Non-pigmented ciliary epithelial cell (primary cell): ENCODE measurements at regions not wholly inside any gene's neighbourhood (a gene's known extent, or its start where the extent isn't known, plus 50 kb on each side); places are given as distances from the start of the nearest gene placed in this dataset.
"Not testable (repeated sequence)": the region's sequence is repeated elsewhere in the genome, so short reads cannot be mapped to it uniquely, and the experiment has no call there.

Source experiments
- DNase-seq: peaks from one replicate; pipeline ENCODE4 v3.0.0-alpha.2; 2010; ENCODE audit warnings: low read depth

DNA sequence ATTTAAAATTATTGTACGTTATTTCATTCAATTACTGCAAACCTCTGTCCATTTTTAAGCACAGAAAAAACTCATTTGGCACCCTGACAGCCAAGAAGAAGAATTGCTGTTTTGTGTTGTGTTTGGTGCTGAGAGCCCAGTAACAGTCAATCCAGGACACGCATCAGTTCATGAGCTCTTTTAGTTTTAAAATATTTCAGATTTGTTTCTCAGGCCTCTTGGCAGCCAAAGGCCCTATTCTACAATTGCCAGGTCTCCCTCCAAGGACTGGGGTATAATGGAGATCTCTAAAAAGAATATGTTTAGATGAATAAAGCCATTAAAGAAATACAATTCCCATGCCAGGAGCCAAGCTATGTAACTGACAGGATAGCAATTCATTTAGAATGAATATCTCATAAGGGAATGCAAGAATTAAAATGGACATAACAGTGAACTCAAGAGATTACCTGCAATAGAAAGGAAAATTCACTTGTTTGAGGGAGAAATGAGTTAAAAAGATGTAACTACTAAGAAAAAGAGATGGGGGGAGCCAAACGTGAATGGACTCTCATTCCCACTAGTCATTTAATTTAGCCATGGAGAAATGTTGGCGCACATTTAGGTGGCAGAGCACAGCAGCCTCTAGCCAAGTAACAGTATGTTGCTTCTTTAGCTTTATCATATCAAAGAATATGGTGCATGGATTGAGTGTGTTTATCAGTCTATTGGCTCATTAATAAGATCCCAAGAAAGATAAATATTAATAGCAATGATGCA is 140.6 kb upstream of the PELI2 start:
- no peak for DNase-seq

DNA sequence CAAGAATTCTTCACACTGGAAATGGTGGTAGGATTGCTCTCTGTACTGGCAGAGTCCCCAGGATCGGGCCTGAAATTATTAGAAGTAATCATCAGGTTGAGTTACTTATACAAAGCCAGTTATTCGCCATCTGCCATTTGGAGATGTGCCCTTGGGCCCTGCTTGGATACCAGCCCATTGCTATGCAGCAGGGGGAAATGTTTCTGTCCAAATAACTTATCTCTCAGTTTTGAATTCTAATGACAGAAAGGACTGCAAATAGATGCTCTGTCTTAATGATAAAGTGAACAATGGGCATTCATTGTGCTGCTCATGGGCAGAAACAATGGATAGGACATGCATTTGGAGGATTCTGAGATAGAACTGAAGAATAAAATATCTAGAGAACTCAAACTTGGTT is 139.1 kb upstream of the PELI2 start:
- DNase-seq = no peak

DNA sequence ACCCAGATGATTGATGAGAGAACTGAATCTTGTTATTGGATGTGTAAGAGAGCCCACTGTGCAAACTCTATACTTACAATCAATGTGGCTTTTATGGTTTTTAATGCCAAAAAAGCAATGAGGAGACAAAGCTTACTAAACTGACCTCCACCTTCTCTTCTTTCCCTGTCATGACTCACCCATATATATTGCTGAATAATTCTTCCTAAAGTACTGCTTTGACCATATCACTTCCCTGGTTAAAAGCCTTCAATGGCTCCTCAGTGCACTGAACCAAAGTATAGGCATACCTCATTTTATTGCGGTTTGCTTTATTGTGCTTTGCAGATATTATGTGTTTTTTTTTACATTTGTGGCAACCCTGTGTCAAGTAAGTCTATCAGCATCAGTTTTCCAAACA is 138.4 kb upstream of the PELI2 start:
- DNase-seq = no peak

GRCh38 chr14:55980970-55981369 is 137.2 kb upstream of the PELI2 start:
- DNase-seq = no peak

DNA sequence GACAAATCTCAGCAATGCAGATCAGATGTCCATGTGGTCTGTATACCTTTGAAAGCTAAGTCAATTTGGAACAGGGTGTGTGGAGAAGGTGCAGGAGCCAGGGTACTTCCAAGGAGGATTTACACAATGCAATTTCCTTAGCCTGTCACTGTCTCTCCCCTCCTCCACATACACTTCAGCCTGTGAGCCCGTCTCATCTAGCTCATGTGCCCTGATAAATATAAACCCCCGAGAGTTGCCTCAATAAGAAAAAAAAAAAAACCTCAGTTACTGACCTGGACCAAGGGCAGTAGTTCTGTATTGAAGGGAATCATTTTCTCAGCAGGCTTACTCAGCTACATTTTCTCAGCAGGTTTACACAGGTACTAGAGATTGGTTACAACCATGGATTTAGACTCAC is 132.1 kb upstream of the PELI2 start:
- no peak for DNase-seq

DNA sequence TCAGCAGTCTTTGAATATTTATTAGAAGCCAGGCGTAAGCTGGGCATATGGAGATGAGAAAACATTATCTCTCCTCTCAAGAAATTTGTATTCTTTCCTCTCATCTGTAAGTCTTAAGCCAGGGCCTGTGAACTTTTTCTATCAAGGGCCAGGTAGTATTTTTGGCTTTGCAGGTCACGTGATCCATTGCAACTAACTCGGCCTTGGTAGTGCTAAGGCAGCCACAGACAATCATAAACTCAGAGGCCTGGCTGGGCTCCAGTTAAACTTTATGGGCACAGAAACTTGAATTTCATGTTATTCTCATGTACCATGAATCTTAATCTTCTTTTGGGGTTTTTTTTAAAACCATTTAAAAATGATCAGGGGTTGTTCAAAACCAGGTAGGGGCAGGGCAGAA is 117.4 kb upstream of the PELI2 start:
- no peak for DNase-seq

GRCh38 chr14:56002342-56002741 is 115.9 kb upstream of the PELI2 start:
- no peak for DNase-seq

GRCh38 chr14:56002876-56003625 is 115.2 kb upstream of the PELI2 start:
- no peak for DNase-seq

GRCh38 chr14:56004323-56004722 is 113.9 kb upstream of the PELI2 start:
- no peak for DNase-seq

GRCh38 chr14:56004786-56005185 is 113.4 kb upstream of the PELI2 start:
- DNase-seq = peak; percentile 24

- DNase-seq = peak; percentile 30
Observed at GRCh38 chr14:56005191-56006053, 112.8 kb upstream of the PELI2 start.

DNA sequence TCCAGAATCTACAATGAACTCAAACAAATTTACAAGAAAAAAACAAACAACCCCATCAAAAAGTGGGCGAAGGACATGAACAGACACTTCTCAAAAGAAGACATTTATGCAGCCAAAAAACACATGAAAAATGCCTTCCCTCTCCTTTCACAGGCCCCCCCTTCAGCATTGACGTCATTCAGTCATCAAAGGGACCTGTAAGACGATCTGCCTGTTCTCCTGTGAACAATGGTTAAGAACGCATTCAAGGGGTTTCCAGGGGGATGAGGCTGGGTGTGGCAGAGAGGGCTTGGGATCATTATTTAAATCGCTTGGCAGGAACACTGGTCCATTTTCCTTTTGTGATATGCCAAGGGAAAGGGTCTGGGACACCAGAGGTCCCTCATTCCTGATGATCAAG is 110.7 kb upstream of the PELI2 start:
- DNase-seq = not testable (repeated sequence)

DNA sequence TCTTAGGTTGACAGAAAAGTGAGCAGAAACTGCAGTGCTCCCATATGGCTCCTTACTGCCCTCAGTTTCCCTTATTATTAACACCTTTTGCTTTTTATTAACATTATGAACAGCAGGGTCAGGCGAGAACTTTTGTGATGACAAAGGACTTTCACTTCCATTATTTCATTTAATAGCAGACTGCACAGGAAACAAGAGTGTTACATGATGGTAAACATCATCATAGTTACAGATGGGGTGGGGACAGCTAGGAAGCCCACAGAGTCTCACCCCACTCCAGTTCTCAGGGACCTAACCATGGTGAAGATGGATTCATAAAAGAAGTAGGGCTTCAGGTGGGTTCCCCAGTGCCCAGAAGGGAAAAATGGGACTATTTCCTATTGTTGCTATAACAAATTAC is 110.1 kb upstream of the PELI2 start:
- DNase-seq = no peak

DNA sequence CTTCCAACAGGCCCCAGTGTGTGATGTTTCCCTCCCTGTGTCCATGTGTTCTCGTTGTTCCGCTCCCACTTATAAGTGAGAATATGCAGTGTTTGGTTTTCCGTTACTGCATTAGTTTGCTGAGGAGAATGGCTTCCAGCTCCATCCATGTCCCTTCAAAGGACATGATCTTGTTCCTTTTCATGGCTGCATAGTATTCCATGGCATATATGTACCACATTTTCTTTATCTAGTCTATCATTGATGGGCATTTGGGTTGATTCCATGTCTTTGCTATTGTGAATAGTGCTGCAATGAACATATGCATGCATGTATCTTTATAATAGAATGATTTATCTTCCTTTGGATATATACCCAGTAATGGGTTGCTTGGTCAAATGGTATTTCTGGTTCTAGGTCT is 109.5 kb upstream of the PELI2 start:
- not testable (repeated sequence) for DNase-seq

DNA sequence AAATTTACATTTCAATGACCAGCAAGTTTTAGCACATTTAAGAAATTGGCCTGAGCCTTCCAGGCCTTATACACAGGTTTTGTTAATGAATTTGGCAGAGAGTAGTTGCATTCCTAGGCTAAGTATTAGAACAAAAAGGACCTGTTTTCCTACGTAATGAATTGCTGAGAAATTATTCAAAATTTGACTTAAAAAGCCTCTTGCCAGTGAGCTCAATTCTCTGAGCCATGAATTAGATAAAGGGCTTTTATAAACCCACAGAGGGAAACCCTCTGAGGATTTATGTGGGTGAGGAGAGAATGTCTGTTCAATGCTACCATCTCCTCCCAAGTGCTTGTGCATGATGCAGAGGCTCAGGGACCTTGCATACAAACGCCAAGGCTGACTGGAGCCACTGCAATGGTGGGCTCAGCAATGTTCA is 94.5 kb upstream of the PELI2 start:
- no peak for DNase-seq

DNA sequence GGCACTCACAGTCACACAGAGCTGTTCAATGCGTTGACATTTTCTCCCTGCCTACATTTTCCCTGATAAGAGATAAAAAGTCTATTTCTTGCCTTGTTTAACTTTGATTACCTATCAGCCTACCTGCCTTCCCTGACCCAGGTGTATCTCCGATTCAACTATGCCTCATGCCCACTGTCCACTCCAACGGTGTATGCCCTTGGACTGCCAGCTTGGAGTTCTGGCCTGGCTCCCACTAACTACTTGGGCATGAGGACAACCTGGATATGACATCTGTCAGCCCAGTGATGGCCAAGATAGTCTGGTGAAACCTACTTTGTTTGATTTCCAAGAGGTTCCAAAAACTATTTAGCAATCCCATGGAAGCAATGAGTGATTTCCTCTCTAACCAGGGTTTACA is 93.0 kb upstream of the PELI2 start:
- DNase-seq = no peak

DNA sequence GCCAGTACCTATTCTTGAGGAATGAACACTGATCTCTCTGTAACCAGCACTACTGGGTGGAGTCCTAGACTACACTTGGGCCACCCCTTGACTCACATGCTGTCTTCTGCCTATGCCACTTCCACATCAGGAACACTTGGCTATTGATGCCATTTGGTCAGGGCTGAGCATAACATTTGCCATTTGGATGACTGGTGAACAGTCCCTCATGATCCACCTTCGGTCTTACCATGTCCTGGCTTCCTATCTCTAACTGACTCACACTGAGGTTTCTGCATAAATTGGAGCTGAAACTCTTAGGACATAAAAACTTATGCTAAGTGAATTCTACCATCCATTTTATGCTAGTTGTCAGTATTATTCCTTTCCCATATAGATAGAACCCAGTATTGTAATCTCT is 91.7 kb upstream of the PELI2 start:
- DNase-seq = no peak

DNA sequence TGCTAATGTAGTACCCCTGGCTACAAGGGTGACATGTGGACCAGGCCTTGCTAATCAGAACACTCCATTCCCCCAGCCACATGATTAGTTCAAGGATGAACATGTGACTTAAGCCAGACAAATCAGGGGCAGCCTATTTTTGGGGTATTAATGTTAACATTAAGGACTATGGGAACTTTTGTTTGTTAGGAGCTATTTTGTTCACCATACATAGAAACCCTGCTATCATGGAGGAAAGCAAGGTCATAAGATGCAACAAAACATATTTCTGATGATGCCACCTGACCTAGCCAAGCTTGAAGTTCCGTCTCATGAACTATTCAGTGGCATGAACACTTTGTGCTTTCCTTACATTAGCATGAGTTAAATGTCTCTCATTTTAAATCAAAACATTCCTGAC is 90.8 kb upstream of the PELI2 start:
- DNase-seq = no peak

GRCh38 chr14:56027916-56028712 is 90.1 kb upstream of the PELI2 start:
- DNase-seq = no peak

DNA sequence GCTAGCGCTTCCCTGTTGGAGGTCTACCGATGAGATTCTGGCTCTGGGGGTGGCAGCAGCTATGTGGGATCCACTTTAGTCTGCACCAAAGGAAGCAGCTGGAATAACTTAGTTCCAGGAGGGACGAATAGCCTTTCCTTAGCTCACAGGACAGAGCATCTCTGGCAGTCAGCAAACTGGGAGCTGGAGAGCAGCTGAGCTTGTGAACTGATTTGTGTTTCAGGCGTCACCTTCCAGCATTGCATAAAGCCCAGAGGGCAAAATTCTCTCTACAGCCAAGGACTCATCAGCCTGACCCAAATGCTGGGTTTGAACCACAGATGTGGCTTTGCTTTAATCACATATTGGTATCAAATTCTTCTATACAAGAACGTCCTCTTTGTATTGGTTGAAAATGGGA is 81.9 kb upstream of the PELI2 start:
- DNase-seq = no peak

DNA sequence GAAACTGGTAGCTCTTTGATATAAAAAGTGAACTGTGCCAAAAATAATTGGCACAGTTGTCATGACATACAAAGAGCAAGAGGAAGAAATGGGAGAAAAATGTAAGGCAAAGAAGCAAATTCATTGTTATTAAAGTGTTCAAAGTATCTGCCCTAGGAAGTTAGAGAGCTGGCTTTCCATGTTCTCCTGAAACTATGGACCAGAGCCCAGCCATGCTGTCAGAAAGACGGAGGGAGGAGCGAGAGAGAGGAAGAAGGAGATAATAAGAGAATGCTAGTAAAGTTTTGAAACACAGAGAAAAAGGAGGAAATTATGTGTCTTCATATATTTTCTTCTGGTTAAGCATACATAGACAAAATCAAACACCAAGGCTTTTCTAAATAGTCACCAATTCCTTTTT is 78.1 kb upstream of the PELI2 start:
- DNase-seq = no peak

- DNase-seq = no peak
Observed at GRCh38 chr14:56044196-56044595, 74.0 kb upstream of the PELI2 start.
